Adrenal gland (tissue), 9 donors: ENCODE measurements at regions not wholly inside any gene's neighbourhood (a gene's known extent, or its start where the extent isn't known, plus 50 kb on each side); places are given as distances from the start of the nearest gene placed in this dataset.

Experiments
- DNase-seq, 7 donors: peaks; one replicate each; pipeline ENCODE4 v3.0.0-alpha.2; 2019 to 2020
- H3K27ac ChIP-seq, 5 donors: fragments of 200-600 bp; sonication (generic) in 4 of 5; 1 replicate in 3 of 5; 2 replicates in 2 of 5; pipeline versions ENCODE4 v1.5.1 to v1.8.0; 2016 to 2020; ENCODE audit warnings: mild to moderate bottlenecking in 1 of 5
- H3K27me3 ChIP-seq: fragments of 200-600 bp; 2 replicates; pipeline ENCODE4 v1.8.0; 2021
- H3K36me3 ChIP-seq, 2 donors: fragments of 200-600 bp; replicated peaks in 1 of 2; 1 replicate in 1 of 2; 2 replicates in 1 of 2; pipeline versions ENCODE4 v1.5.1 to v1.8.0; 2018 to 2022
- H3K4me1 ChIP-seq, 2 donors: fragments of 200-600 bp; replicated peaks in 1 of 2; 1 replicate in 1 of 2; 2 replicates in 1 of 2; pipeline versions ENCODE4 v1.5.1 to v1.8.0; 2018 to 2021
- H3K4me3 ChIP-seq, 4 donors: fragments of 200-600 bp; sonication (generic) in 3 of 4; one replicate each; pipeline ENCODE4 v1.5.1; 2016 to 2018
- H3K9me3 ChIP-seq, 3 donors: fragments of 200-600 bp; sonication (generic) in 1 of 3; replicated peaks in 1 of 3; 1 replicate in 2 of 3; 2 replicates in 1 of 3; pipeline versions ENCODE4 v1.5.1 to v1.8.0; 2016 to 2021
- POLR2A ChIP-seq, 2 donors: fragments of 450-650 bp; IDR thresholded peaks; one replicate each; pipeline ENCODE4 v1.6.1; 2017; ENCODE audit warnings: antibody characterized with exemption in 2 of 2, mild to moderate bottlenecking in 2 of 2, moderate library complexity in 1 of 2
- WGBS, 4 donors: extraction: QIAGEN DNeasy Blood & Tissue Kit in 2 of 4; methylation state at CpG; one replicate each; pipeline versions ENCODE4 v1.1.5 to v1.1.7; 2013 to 2017; 5-methylcytosine and 5-hydroxymethylcytosine counted together
- intact Hi-C, 2 donors: fragments of 100-400 bp; cut with DNase I; formaldehyde crosslinking; loops; one replicate each; pipeline versions ENCODE4 v1.14.1 to v1.15.0; 2022 to 2023
- TF ChIP-seq, protein P1 (sequence below), 6 experiments: fragments of 450-650 bp in 4 of 6; fragments of 200-600 bp in 2 of 6; sonication (generic) in 1 of 6; IDR thresholded peaks; 1 replicate in 5 of 6; 2 replicates in 1 of 6; pipeline versions ENCODE4 v1.5.1 to v1.8.0; 2016 to 2021; ENCODE audit warnings: antibody characterized with exemption in 6 of 6, mild to moderate bottlenecking in 2 of 6, moderate library complexity in 1 of 6
- donor health status: healthy with polysubstance abuse.
- donor health status: Bipolar disorder and iron deficiency.
- donor health status: DM: yes; HTN: yes; CAD: no.
- donor health status: DM: no; HTN: no; CAD: no.
- donor health status: DM: no; HTN: no; CAD: no.

DNA sequence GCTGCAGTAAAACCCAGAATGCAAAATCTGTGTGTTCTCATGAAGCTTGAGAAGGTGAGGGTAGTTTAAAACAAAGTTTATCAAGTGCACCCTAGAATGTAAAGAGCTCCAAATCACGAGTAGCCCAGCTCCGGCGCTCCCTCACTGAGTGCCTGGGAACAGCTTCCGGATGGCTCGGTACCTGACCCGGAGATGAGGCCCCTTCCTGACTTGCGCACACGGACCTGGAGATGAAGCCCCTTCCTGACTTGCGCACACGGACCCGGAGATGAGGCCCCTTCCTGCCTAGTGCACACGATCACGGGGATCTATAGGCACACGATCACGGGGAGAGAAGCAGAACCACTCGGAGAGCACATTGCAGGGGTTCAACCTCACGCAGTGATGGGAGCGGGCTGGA, 322.1 kb upstream of the RNF32 start:
- intact Hi-C loops, result no loop called here
- H3K36me3 ChIP-seq, result no peaks in the 10 kb centered on the region
- no peaks in the 10 kb centered on the region for H3K4me1 ChIP-seq
- H3K9me3 ChIP-seq, result no peaks in the 10 kb centered on the region
- no peak overlapping the region for H3K27ac ChIP-seq
- no peak for DNase-seq
- H3K4me3 ChIP-seq, result no peak overlapping the region
- WGBS, 4 donors, result 87 to 92% (median 90%) methylated on average over 18 of the region's 18 CpGs
- H3K27me3 ChIP-seq, result no peaks in the 10 kb centered on the region
- TF ChIP-seq POLR2A (IDR thresholded peaks at IDR 0.05), result no peak
- TF ChIP-seq, protein P1, sequence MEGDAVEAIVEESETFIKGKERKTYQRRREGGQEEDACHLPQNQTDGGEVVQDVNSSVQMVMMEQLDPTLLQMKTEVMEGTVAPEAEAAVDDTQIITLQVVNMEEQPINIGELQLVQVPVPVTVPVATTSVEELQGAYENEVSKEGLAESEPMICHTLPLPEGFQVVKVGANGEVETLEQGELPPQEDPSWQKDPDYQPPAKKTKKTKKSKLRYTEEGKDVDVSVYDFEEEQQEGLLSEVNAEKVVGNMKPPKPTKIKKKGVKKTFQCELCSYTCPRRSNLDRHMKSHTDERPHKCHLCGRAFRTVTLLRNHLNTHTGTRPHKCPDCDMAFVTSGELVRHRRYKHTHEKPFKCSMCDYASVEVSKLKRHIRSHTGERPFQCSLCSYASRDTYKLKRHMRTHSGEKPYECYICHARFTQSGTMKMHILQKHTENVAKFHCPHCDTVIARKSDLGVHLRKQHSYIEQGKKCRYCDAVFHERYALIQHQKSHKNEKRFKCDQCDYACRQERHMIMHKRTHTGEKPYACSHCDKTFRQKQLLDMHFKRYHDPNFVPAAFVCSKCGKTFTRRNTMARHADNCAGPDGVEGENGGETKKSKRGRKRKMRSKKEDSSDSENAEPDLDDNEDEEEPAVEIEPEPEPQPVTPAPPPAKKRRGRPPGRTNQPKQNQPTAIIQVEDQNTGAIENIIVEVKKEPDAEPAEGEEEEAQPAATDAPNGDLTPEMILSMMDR (IDR thresholded peaks at IDR 0.05), result no peak

DNA sequence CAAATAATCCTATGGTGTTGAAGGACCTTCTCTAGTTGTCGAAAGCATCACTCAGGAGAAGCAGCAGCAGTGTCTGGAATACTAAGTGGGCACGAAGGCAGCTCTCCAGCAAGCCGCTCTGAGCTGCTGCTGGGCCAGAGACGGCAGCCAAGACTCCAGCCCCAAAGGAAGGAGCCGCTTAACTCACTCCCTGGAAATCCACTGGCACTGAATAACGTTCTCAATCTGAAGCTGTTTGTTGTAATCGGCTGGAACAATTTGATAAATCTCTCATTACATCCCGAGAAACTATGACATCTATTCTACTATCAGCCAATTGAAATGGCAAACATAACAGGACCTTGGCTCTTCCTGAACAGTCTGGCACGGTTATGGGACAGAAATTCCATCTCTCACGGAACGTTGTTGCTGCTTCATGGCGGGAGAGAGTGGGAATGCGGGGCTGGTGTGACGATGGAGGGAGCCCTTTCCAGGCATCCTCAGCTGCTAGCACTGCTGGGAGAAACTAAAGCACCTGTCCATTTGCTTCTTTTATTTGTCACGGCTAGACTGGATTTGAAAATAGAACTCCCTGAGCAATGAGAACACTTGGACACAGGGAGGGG, 331.5 kb upstream of the RNF32 start:
- Histone ChIP-seq H3K9me3 (no peaks in the 10 kb centered on the region), H3K27me3 (no peaks in the 10 kb centered on the region), H3K4me1 (no peaks in the 10 kb centered on the region), H3K4me3 (no peak overlapping the region), H3K36me3 (no peaks in the 10 kb centered on the region), H3K27ac (no peak overlapping the region)
- intact Hi-C loops, result no loop called here
- TF ChIP-seq, protein P1 (IDR thresholded peaks at IDR 0.05), result no peak
- no peak for TF ChIP-seq POLR2A (IDR thresholded peaks at IDR 0.05)
- 69 to 77% (median 76%) methylated on average over 15 of the region's 15 CpGs for WGBS, 4 donors
- no peak for DNase-seq

DNA sequence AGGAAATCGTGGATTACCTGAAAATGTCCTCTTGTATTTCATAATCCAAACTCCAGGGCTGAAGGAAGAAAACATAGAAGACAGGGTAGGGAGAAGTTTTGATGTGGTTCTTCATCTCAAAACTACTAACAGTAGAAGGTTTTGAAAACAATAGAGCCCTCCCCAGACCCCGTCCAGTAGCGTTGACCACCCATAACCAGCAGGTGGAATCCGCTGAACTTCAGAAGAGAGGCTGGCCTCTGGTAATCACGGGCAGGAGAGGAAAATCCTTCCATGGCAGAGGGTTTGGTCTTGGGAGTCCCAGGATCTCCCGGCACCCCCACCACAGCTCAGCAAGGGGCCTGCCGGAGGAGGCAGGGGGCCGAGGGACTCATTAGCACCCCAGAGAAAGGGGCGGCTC, 333.4 kb upstream of the RNF32 start:
- TF ChIP-seq POLR2A (IDR thresholded peaks at IDR 0.05), result no peak
- DNase-seq, result no peak
- Histone ChIP-seq H3K9me3 (no peaks in the 10 kb centered on the region), H3K36me3 (no peaks in the 10 kb centered on the region), H3K27ac (no peak overlapping the region), H3K4me3 (no peak overlapping the region), H3K4me1 (no peaks in the 10 kb centered on the region), H3K27me3 (no peaks in the 10 kb centered on the region)
- intact Hi-C loops, result no loop called here
- WGBS, 4 donors, result 68 to 76% (median 72%) methylated on average over 6 to 9 of the region's 9 CpGs

GRCh38 chr7:156305351-156305750, 335.2 kb upstream of the RNF32 start:
- no peak overlapping the region for H3K4me3 ChIP-seq
- no peaks in the 10 kb centered on the region for H3K27me3 ChIP-seq
- intact Hi-C loops, result no loop called here
- peaks cover 0 to 12% (median 0%) of the 10 kb centered on the region in 3 donors for H3K9me3 ChIP-seq
- DNase-seq, result no peak
- no peaks in the 10 kb centered on the region for H3K36me3 ChIP-seq
- H3K4me1 ChIP-seq, result no peaks in the 10 kb centered on the region
- H3K27ac ChIP-seq, result no peak overlapping the region
- 83 to 89% (median 86%) methylated on average over 10 of the region's 10 CpGs for WGBS, 4 donors
- TF ChIP-seq, protein P1 (IDR thresholded peaks at IDR 0.05), result no peak
- no peak for TF ChIP-seq POLR2A (IDR thresholded peaks at IDR 0.05)

DNA sequence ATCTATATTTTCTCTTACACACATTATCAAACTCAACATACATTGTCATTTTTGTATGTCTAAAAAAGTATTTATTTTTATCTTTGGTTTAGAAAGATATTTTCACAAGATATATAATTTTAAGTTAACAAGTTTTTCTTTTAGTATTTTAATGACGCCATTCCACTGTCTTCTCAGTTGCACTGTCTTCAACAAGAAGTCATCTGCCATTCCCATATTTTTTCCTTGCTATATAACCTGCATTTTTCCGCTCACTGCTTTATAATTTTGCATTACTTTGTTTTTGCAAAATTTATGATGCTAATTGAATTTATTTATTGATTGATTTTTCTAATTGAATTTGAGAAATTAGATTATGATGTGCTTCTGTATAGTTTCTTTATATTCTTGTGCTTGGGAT, 357.8 kb upstream of the RNF32 start:
- WGBS, 4 donors, result 68 to 98% (median 83%) methylated on average over 2 of the region's 2 CpGs
- Histone ChIP-seq H3K4me1 (no peaks in the 10 kb centered on the region), H3K9me3 (no peaks in the 10 kb centered on the region), H3K4me3 (no peak overlapping the region), H3K36me3 (no peaks in the 10 kb centered on the region), H3K27me3 (no peaks in the 10 kb centered on the region), H3K27ac (no peak overlapping the region)
- intact Hi-C loops, result no loop called here
- DNase-seq, result no peak
- TF ChIP-seq, protein P1 (IDR thresholded peaks at IDR 0.05), result no peak
- no peak for TF ChIP-seq POLR2A (IDR thresholded peaks at IDR 0.05)
